ENCODE measurements at regions not wholly inside any gene's neighbourhood (a gene's known extent, or its start where the extent isn't known, plus 50 kb on each side); places are given as distances from the start of the nearest gene placed in this dataset.

DNA sequence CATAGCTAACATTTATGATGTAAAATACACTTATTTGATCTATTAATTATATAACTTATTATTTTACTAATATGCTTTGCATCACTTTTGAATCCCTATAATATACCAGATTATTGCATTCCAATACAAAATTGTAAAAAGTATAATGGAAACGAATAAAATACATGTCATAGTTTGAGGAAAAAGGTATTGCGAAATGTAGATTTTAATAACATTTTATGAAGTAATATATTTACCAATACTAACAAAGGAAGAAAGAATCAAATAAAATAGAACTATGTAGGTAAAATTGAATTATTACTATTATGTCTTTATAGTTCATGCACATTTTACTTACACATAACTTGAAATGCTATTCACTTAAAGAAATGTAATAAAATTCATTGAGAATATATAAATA, 1300.2 kb downstream of the ADGRL3 start:
- TF ChIP-seq, protein P1, sequence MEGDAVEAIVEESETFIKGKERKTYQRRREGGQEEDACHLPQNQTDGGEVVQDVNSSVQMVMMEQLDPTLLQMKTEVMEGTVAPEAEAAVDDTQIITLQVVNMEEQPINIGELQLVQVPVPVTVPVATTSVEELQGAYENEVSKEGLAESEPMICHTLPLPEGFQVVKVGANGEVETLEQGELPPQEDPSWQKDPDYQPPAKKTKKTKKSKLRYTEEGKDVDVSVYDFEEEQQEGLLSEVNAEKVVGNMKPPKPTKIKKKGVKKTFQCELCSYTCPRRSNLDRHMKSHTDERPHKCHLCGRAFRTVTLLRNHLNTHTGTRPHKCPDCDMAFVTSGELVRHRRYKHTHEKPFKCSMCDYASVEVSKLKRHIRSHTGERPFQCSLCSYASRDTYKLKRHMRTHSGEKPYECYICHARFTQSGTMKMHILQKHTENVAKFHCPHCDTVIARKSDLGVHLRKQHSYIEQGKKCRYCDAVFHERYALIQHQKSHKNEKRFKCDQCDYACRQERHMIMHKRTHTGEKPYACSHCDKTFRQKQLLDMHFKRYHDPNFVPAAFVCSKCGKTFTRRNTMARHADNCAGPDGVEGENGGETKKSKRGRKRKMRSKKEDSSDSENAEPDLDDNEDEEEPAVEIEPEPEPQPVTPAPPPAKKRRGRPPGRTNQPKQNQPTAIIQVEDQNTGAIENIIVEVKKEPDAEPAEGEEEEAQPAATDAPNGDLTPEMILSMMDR (IDR thresholded peaks at IDR 0.05), result no peak
- no peak for TF ChIP-seq POLR2A (IDR thresholded peaks at IDR 0.05)

Measured in Peyer's patch (tissue), 4 donors.